HEK293 (cell line): ENCODE measurements at regions not wholly inside any gene's neighbourhood (a gene's known extent, or its start where the extent isn't known, plus 50 kb on each side); places are given as distances from the start of the nearest gene placed in this dataset.

Source experiments
- CTCF ChIA-PET: fragments of 350-600 bp; formaldehyde crosslinking; extraction: SDS; loops from one replicate; lab custom pipeline; 2021; ENCODE audit warnings: antibody characterized with exemption; lab: Yijun Ruan, JAX
- POLR2A ChIA-PET: fragments of 300-600 bp; formaldehyde crosslinking; extraction: SDS; loops from one replicate; lab custom pipeline; 2020; ENCODE audit warnings: antibody characterized with exemption, inconsistent platforms; lab: Yijun Ruan, JAX
- H3K27ac ChIP-seq: fragments of 200-500 bp; sonication (Bioruptor generic); 2 replicates; pipeline ENCODE4 v1.5.1; 2014; ENCODE audit warnings: low read depth, low read length, control low read depth, inconsistent platforms; ENCODE audit errors: extremely low read depth
- H3K36me3 ChIP-seq, 2 experiments: fragments of 200-500 bp in 1 of 2; sonication (Bioruptor generic) in 1 of 2; 1 replicate in 1 of 2; 2 replicates in 1 of 2; pipeline ENCODE4 v1.5.1; 2014 to 2017; ENCODE audit warnings: inconsistent platforms in 2 of 2, low read length in 2 of 2; ENCODE audit not compliant: control insufficient read depth in 2 of 2, insufficient read depth in 1 of 2
- H3K4me1 ChIP-seq: fragments of 200-500 bp; sonication (Bioruptor generic); 2 replicates; pipeline ENCODE4 v1.5.1; 2014; ENCODE audit warnings: mild to moderate bottlenecking, low read length, inconsistent platforms; ENCODE audit not compliant: control insufficient read depth, insufficient read depth
- H3K4me3 ChIP-seq: 2 replicates; pipeline ENCODE4 v1.5.1; 2011; ENCODE audit warnings: low read depth, mild to moderate bottlenecking, control low read depth, low read length, moderate library complexity
- H3K9me3 ChIP-seq: fragments of 200-500 bp; sonication (Bioruptor generic); 2 replicates; pipeline ENCODE4 v1.5.1; 2014; ENCODE audit warnings: low read depth, low read length, inconsistent platforms; ENCODE audit not compliant: control insufficient read depth, insufficient read depth
- BCL6B ChIP-seq: fragments of 450-650 bp; formaldehyde crosslinking; IDR thresholded peaks from 2 replicates; pipeline ENCODE4 v1.5.1; 2017; ENCODE audit warnings: missing biosample characterization, missing genetic modification characterization
- KLF16 ChIP-seq: fragments of 450-650 bp; formaldehyde crosslinking; IDR thresholded peaks from 2 replicates; pipeline ENCODE4 v1.5.1; 2017; ENCODE audit warnings: missing biosample characterization, missing genetic modification characterization
- MZF1 ChIP-seq: fragments of 450-650 bp; formaldehyde crosslinking; IDR thresholded peaks from 2 replicates; pipeline ENCODE4 v1.5.1; 2017; ENCODE audit warnings: missing biosample characterization, missing genetic modification characterization, borderline replicate concordance
- PBX3 ChIP-seq: sonication (generic); formaldehyde crosslinking; IDR thresholded peaks from 2 replicates; pipeline ENCODE4 v1.8.1; 2022; ENCODE audit warnings: mild to moderate bottlenecking, moderate library complexity, missing genetic modification reagents
- SALL2 ChIP-seq: fragments of 450-650 bp; formaldehyde crosslinking; IDR thresholded peaks from 2 replicates; pipeline ENCODE4 v1.5.0; 2017; ENCODE audit warnings: missing biosample characterization, mild to moderate bottlenecking, missing genetic modification characterization, borderline replicate concordance
- TSHZ1 ChIP-seq: fragments of 450-650 bp; formaldehyde crosslinking; IDR thresholded peaks from 2 replicates; pipeline ENCODE4 v1.5.1; 2016; ENCODE audit warnings: missing biosample characterization, missing genetic modification characterization, borderline replicate concordance
- ZBTB17 ChIP-seq: fragments of 450-650 bp; formaldehyde crosslinking; IDR thresholded peaks from 2 replicates; pipeline ENCODE4 v1.5.1; 2016; ENCODE audit warnings: missing biosample characterization, missing genetic modification characterization
- ZBTB20 ChIP-seq: fragments of 450-650 bp; formaldehyde crosslinking; IDR thresholded peaks from 2 replicates; pipeline ENCODE4 v1.5.1; 2016; ENCODE audit warnings: missing biosample characterization, missing genetic modification characterization
- ZBTB7A ChIP-seq: fragments of 450-650 bp; formaldehyde crosslinking; IDR thresholded peaks from 2 replicates; pipeline ENCODE4 v1.5.1; 2016; ENCODE audit warnings: low read depth, missing biosample characterization, missing genetic modification characterization
- ZNF157 ChIP-seq: fragments of 450-650 bp; formaldehyde crosslinking; IDR thresholded peaks from 2 replicates; pipeline ENCODE4 v1.5.1; 2016; ENCODE audit warnings: missing biosample characterization, missing genetic modification characterization
- ZNF175 ChIP-seq: fragments of 450-650 bp; formaldehyde crosslinking; IDR thresholded peaks from 2 replicates; pipeline ENCODE4 v1.5.1; 2016; ENCODE audit warnings: missing biosample characterization, missing genetic modification characterization
- ZNF202 ChIP-seq: fragments of 450-650 bp; formaldehyde crosslinking; IDR thresholded peaks from 2 replicates; pipeline ENCODE4 v1.5.1; 2016; ENCODE audit warnings: missing biosample characterization, missing genetic modification characterization, borderline replicate concordance
- ZNF280C ChIP-seq: fragments of 450-650 bp; formaldehyde crosslinking; IDR thresholded peaks from 2 replicates; pipeline ENCODE4 v1.5.1; 2016; ENCODE audit warnings: missing biosample characterization, missing genetic modification characterization
- ZNF302 ChIP-seq: fragments of 450-650 bp; formaldehyde crosslinking; IDR thresholded peaks from 2 replicates; pipeline ENCODE4 v1.5.1; 2016; ENCODE audit warnings: missing biosample characterization, missing genetic modification characterization, low read depth
- ZNF404 ChIP-seq: fragments of 450-650 bp; formaldehyde crosslinking; IDR thresholded peaks from 2 replicates; pipeline ENCODE4 v1.5.1; 2017; ENCODE audit warnings: missing biosample characterization, missing genetic modification characterization
- ZNF426 ChIP-seq: fragments of 450-650 bp; formaldehyde crosslinking; IDR thresholded peaks from 2 replicates; pipeline ENCODE4 v1.5.1; 2017; ENCODE audit warnings: missing biosample characterization, missing genetic modification characterization, mild to moderate bottlenecking, inconsistent platforms, moderate library complexity
- ZNF433 ChIP-seq: fragments of 450-650 bp; formaldehyde crosslinking; IDR thresholded peaks from 2 replicates; pipeline ENCODE4 v1.5.1; 2016; ENCODE audit warnings: missing biosample characterization, missing genetic modification characterization, low read depth
- ZNF473 ChIP-seq: fragments of 450-650 bp; formaldehyde crosslinking; IDR thresholded peaks from 2 replicates; pipeline ENCODE4 v1.5.1; 2017; ENCODE audit warnings: missing biosample characterization, missing genetic modification characterization
- ZNF48 ChIP-seq: fragments of 450-650 bp; formaldehyde crosslinking; IDR thresholded peaks from 2 replicates; pipeline ENCODE4 v1.5.1; 2016; ENCODE audit warnings: missing biosample characterization, missing genetic modification characterization
- ZNF544 ChIP-seq: fragments of 450-650 bp; formaldehyde crosslinking; IDR thresholded peaks from 2 replicates; pipeline ENCODE4 v1.5.0; 2017; ENCODE audit warnings: missing biosample characterization, missing genetic modification characterization
- ZNF555 ChIP-seq: fragments of 450-650 bp; formaldehyde crosslinking; conservative IDR thresholded peaks from 2 replicates; pipeline ENCODE4 v1.5.1; 2017; ENCODE audit warnings: missing biosample characterization, mild to moderate bottlenecking, missing genetic modification characterization, inconsistent platforms
- ZNF558 ChIP-seq: fragments of 450-650 bp; formaldehyde crosslinking; IDR thresholded peaks from 2 replicates; pipeline ENCODE4 v1.5.1; 2016; ENCODE audit warnings: missing biosample characterization, missing genetic modification characterization
- ZNF639 ChIP-seq: fragments of 450-650 bp; formaldehyde crosslinking; IDR thresholded peaks from 2 replicates; pipeline ENCODE4 v1.5.1; 2016; ENCODE audit warnings: missing biosample characterization, missing genetic modification characterization
- ZNF658 ChIP-seq: fragments of 450-650 bp; formaldehyde crosslinking; IDR thresholded peaks from 2 replicates; pipeline ENCODE4; 2016; ENCODE audit warnings: missing biosample characterization, missing genetic modification characterization
- ZNF692 ChIP-seq: fragments of 450-650 bp; formaldehyde crosslinking; IDR thresholded peaks from 2 replicates; pipeline ENCODE4 v1.5.1; 2016; ENCODE audit warnings: missing biosample characterization, missing genetic modification characterization
- ZNF707 ChIP-seq: fragments of 450-650 bp; formaldehyde crosslinking; IDR thresholded peaks from 2 replicates; pipeline ENCODE4 v1.5.1; 2016; ENCODE audit warnings: missing biosample characterization, missing genetic modification characterization
- ZNF747 ChIP-seq: fragments of 450-650 bp; formaldehyde crosslinking; IDR thresholded peaks from 2 replicates; pipeline ENCODE4 v1.5.1; 2016; ENCODE audit warnings: missing biosample characterization, missing genetic modification characterization

GRCh38 chr2:126803434-126803775, 95.3 kb upstream of the TEX51 start:
- H3K4me1 ChIP-seq, result 0 out of 2 replicates have a peak, but pooled peaks cover 3% of the 10 kb centered on the region
- ChIA-PET POLR2A (no interaction called here), CTCF (no interaction called here)
- no peak overlapping the region for H3K4me3 ChIP-seq
- TF ChIP-seq KLF16 (no peak), ZNF473 (no peak), ZNF707 (tag by site-specific recombination) (no peak), ZNF558 (tag by site-specific recombination) (no peak), ZNF302 (tag by site-specific recombination) (no peak), MZF1 (tag by site-specific recombination) (no peak), ZNF433 (no peak), ZNF544 (tag by site-specific recombination) (no peak), ZBTB20 (no peak), ZNF202 (no peak), BCL6B (tag by site-specific recombination) (no peak), ZNF157 (no peak), ZNF48 (tag by site-specific recombination) (no peak), ZNF426 (tag by site-specific recombination) (no peak), PBX3 (no peak), ZNF747 (tag by site-specific recombination) (no peak), ZNF404 (tag by site-specific recombination) (no peak), ZBTB7A (tag by site-specific recombination) (no peak)
- no peaks in the 10 kb centered on the region for H3K36me3 ChIP-seq
- H3K9me3 ChIP-seq, result no peaks in the 10 kb centered on the region
- no peak overlapping the region for H3K27ac ChIP-seq

- H3K4me1 ChIP-seq, result peaks cover 11% of the 10 kb centered on the region; the same call in 1 of the 2 replicates
- no peaks in the 10 kb centered on the region for H3K36me3 ChIP-seq
- ChIA-PET CTCF (interaction anchor here (0.7 kb wide), 1 partner anchor 82 kb away, joined by 5 read pairs; no protein-coding TSS in a partner anchor), POLR2A (no interaction called here)
- no peak overlapping the region for H3K4me3 ChIP-seq
- H3K9me3 ChIP-seq, result no peaks in the 10 kb centered on the region
- H3K27ac ChIP-seq, result no peak overlapping the region
- TF ChIP-seq ZNF658 (no peak), TSHZ1 (tag by site-specific recombination) (no peak), ZNF639 (no peak), ZBTB17 (tag by site-specific recombination) (no peak), ZNF202 (no peak), ZNF555 (tag by site-specific recombination) (no peak), SALL2 (tag by site-specific recombination) (no peak), ZNF280C (tag by site-specific recombination) (no peak), ZNF692 (tag by site-specific recombination) (no peak), ZNF175 (tag by site-specific recombination) (no peak)
Measured at GRCh38 chr2:126804347-126804746, 94.3 kb upstream of the TEX51 start.
